Esophagus squamous epithelium (tissue), 4 donors: ENCODE measurements at regions not wholly inside any gene's neighbourhood (a gene's known extent, or its start where the extent isn't known, plus 50 kb on each side); places are given as distances from the start of the nearest gene placed in this dataset.

Source experiments
- CTCF ChIP-seq, 6 experiments: fragments of 450-650 bp in 4 of 6; fragments of 200-600 bp in 2 of 6; sonication (generic) in 2 of 6; IDR thresholded peaks; one replicate each; pipeline ENCODE4 v1.5.1; 2016 to 2019; ENCODE audit warnings: antibody characterized with exemption in 6 of 6, mild to moderate bottlenecking in 4 of 6, moderate library complexity in 4 of 6
- POLR2A ChIP-seq, 4 donors: fragments of 450-650 bp; IDR thresholded peaks; one replicate each; pipeline ENCODE4 v1.6.1; 2017; ENCODE audit warnings: antibody characterized with exemption in 4 of 4, mild to moderate bottlenecking in 4 of 4, moderate library complexity in 3 of 4

GRCh38 chr5:98517560-98518366 lies 255.7 kb upstream of the RGMB start:
- TF ChIP-seq CTCF (IDR thresholded peaks at IDR 0.05) (no peak), POLR2A (IDR thresholded peaks at IDR 0.05) (no peak)
